MM.1S (cell line): ENCODE measurements at regions not wholly inside any gene's neighbourhood (a gene's known extent, or its start where the extent isn't known, plus 50 kb on each side); places are given as distances from the start of the nearest gene placed in this dataset.

Source experiments
- EZH2 ChIP-seq: fragments of 300-600 bp; sonication (generic); optimal IDR thresholded peaks from 2 replicates; pipeline ENCODE3; 2017; ENCODE audit warnings: low read depth, mild to moderate bottlenecking, antibody characterized with exemption, low read length, mixed read lengths
- TF ChIP-seq, protein P1 (sequence below): fragments of 300-600 bp; sonication (generic); IDR thresholded peaks from 2 replicates; pipeline ENCODE4 v1.5.1; 2016; ENCODE audit warnings: antibody characterized with exemption, low read length, mixed read lengths

DNA sequence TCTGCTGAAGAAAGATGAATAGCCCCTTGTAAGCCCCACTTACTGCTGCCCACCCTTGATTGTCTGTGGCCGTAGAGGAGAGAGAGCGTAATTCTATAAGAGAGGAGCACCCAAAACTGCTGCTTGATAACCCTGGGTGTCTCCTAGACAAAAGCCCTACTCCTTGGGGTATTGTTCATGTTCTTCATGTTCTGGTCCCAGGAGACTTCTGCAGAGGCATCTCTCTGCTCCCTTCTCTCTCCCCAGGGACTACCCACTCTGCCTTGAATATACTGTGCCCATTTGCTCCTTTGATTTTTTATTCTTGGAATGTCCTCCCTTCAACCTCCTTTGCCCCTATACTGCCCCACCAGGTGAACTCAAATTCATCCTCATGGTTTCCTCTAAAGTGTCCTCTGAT lies 417.8 kb upstream of the CADM1 start:
- TF ChIP-seq, protein P1, sequence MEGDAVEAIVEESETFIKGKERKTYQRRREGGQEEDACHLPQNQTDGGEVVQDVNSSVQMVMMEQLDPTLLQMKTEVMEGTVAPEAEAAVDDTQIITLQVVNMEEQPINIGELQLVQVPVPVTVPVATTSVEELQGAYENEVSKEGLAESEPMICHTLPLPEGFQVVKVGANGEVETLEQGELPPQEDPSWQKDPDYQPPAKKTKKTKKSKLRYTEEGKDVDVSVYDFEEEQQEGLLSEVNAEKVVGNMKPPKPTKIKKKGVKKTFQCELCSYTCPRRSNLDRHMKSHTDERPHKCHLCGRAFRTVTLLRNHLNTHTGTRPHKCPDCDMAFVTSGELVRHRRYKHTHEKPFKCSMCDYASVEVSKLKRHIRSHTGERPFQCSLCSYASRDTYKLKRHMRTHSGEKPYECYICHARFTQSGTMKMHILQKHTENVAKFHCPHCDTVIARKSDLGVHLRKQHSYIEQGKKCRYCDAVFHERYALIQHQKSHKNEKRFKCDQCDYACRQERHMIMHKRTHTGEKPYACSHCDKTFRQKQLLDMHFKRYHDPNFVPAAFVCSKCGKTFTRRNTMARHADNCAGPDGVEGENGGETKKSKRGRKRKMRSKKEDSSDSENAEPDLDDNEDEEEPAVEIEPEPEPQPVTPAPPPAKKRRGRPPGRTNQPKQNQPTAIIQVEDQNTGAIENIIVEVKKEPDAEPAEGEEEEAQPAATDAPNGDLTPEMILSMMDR: no peak
- TF ChIP-seq EZH2: no peak
